ENCODE measurements at regions not wholly inside any gene's neighbourhood (a gene's known extent, or its start where the extent isn't known, plus 50 kb on each side); places are given as distances from the start of the nearest gene placed in this dataset.

DNA sequence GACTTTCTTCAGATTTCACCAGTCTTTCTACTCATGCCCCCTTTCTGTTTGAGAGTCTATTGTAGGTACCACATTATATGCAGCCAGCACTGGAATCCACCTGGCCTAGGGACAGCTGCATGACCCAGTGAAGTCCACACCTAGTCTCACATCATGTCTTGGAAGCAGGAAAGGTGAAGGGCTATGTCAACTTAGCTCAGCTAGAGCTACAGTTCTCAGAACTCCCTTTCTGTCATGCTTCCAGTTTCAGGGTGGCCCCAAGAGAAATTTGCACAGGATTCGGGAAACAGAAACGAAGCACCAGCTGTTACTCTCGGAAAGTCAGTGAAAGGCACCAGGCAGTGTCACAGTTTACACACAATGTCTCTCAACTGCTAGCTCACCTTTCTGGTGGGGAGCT, 51.6 kb upstream of the NLRP1 start:
- no peak overlapping the region for H3K4me3 ChIP-seq (ENCODE audit: low read depth, low read length)
- no peak for TF ChIP-seq CTCF (IDR thresholded peaks at IDR 0.05; ENCODE audit: low read depth, low read length)

DNA sequence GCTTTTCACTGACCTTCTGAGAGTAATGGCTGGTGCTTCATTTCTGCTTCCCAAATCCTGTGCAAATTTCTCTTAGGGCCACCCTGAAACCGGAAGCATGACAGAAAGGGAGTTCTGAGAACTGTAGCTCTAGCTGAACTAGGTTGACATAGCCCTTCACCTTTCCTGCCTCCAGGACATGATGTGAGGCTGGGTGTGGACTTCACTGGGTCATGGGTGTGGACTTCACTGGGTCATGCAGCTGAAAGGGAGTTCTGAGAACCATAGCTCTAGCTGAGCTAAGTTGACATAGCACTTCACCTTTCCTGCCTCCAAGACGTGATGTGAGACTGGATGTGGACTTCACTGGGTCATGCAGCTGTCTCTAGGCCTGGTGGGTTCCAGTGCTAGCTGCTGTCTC, 54.3 kb upstream of the NLRP1 start:
- no peak for TF ChIP-seq CTCF (IDR thresholded peaks at IDR 0.05; ENCODE audit: low read depth, low read length)
- no peak overlapping the region for H3K4me3 ChIP-seq (ENCODE audit: low read depth, low read length)

DNA sequence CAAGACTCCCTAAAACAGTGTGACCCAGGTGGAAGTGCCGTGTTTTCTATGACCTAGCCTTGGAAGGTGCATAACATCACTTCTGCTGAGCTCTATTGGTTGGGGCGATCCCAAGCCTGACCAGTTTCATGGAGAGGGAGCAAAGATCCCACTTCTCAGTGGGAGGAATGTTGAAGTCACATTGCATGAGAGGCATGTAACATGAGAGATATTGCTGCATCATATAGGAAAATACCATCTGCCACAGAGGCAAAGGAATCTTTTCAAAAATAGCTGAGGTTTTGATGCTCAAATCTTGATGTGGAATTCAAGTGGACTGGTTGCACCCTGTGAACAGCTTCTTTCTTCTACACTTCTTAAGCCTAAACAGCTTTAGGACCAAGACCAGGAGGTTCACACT, 56.4 kb upstream of the NLRP1 start:
- no peak overlapping the region for H3K4me3 ChIP-seq (ENCODE audit: low read depth, low read length)
- no peak for TF ChIP-seq CTCF (IDR thresholded peaks at IDR 0.05; ENCODE audit: low read depth, low read length)

GRCh38 chr17:5642752-5643151, 58.4 kb upstream of the NLRP1 start:
- no peak for TF ChIP-seq CTCF (IDR thresholded peaks at IDR 0.05; ENCODE audit: low read depth, low read length)
- H3K4me3 ChIP-seq (ENCODE audit: low read depth, low read length): no peak overlapping the region

DNA sequence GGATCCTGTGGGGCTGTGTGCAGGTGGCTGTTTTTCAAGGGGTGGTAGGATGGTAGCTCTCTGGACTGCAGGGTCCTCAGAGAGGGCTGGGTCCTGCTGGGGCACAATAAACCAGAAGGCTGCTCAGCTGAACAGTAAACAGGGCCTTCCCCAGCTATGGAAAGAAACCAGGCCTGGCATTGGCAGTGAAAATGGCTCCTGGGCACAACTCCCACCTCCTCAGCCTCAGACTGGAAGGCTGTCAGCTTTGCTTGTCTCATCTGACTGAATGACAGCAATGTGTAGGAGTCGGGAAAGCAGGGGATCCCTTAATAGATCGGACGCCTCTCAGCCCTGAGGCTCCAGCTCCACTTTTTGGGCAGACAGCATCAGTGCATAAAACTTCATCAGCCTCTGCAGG, 59.8 kb upstream of the NLRP1 start:
- TF ChIP-seq CTCF (IDR thresholded peaks at IDR 0.05; ENCODE audit: low read depth, low read length): no peak

GRCh38 chr17:5651348-5651747, 67.0 kb upstream of the NLRP1 start:
- TF ChIP-seq CTCF (IDR thresholded peaks at IDR 0.05; ENCODE audit: low read depth, low read length): no peak
- H3K4me3 ChIP-seq (ENCODE audit: low read depth, low read length): no peak overlapping the region

More for the DNA sequence above, 59.8 kb upstream of the NLRP1 start:
- H3K4me3 ChIP-seq (ENCODE audit: low read depth, low read length): no peak overlapping the region

GRCh38 chr17:5661491-5662125, 77.3 kb upstream of the NLRP1 start:
- H3K4me3 ChIP-seq (ENCODE audit: low read depth, low read length): no peak overlapping the region
- no peak for TF ChIP-seq CTCF (IDR thresholded peaks at IDR 0.05; ENCODE audit: low read depth, low read length)

Measured in WI38 (cell line).